IMR-90 (cell line): ENCODE measurements at regions not wholly inside any gene's neighbourhood (a gene's known extent, or its start where the extent isn't known, plus 50 kb on each side); places are given as distances from the start of the nearest gene placed in this dataset.

Source experiments
- CTCF ChIP-seq: conservative IDR thresholded peaks from 2 replicates; pipeline ENCODE4 v1.5.1; 2012; ENCODE audit warnings: mild to moderate bottlenecking, low read depth, low read length, improper control_type of control experiment
- POLR2A ChIP-seq: IDR thresholded peaks from 2 replicates; pipeline ENCODE4 v1.6.1; 2012; ENCODE audit warnings: mild to moderate bottlenecking, low read depth, low read length

GRCh38 chr13:67736646-67737420 lies 506.7 kb upstream of the PCDH9 start:
- TF ChIP-seq CTCF (peak; percentile 24; the same call in 1 of the 2 replicates), POLR2A (no peak)
